H9 (cell line): ENCODE measurements at regions not wholly inside any gene's neighbourhood (a gene's known extent, or its start where the extent isn't known, plus 50 kb on each side); places are given as distances from the start of the nearest gene placed in this dataset.

Experiments
- DNase-seq: peaks from one replicate; pipeline ENCODE4 v3.0.0-alpha.2; 2017
- H2AFZ ChIP-seq: one replicate; pipeline ENCODE4 v1.6.1; 2013; ENCODE audit warnings: mild to moderate bottlenecking, low read length, control low read depth, moderate library complexity
- H2AK5ac ChIP-seq: 2 replicates; pipeline ENCODE4 v1.6.1; 2013; ENCODE audit warnings: low read length, control low read depth, mixed read lengths; ENCODE audit not compliant: insufficient read length
- H2BK120ac ChIP-seq: one replicate; pipeline ENCODE4 v1.6.1; 2013; ENCODE audit warnings: low read depth, mild to moderate bottlenecking, low read length, control low read depth, inconsistent platforms; ENCODE audit not compliant: poor library complexity, severe bottlenecking
- H2BK12ac ChIP-seq: 2 replicates; pipeline ENCODE4 v1.6.1; 2013; ENCODE audit warnings: low read length, control low read depth, mixed read lengths, low read depth; ENCODE audit not compliant: insufficient read length
- H2BK15ac ChIP-seq: 2 replicates; pipeline ENCODE4 v1.6.1; 2013; ENCODE audit warnings: low read depth, low read length, control low read depth
- H2BK20ac ChIP-seq: one replicate; pipeline ENCODE4 v1.6.1; 2013; ENCODE audit warnings: low read depth, mild to moderate bottlenecking, low read length, control low read depth, inconsistent platforms; ENCODE audit not compliant: poor library complexity, severe bottlenecking
- H2BK5ac ChIP-seq: 2 replicates; pipeline ENCODE4 v1.6.1; 2013; ENCODE audit warnings: low read length, control low read depth, mixed read lengths; ENCODE audit not compliant: insufficient read length
- H3K14ac ChIP-seq: 2 replicates; pipeline ENCODE4 v1.6.1; 2013; ENCODE audit warnings: low read length, control low read depth; ENCODE audit not compliant: insufficient read depth
- H3K18ac ChIP-seq: 2 replicates; pipeline ENCODE4 v1.6.1; 2013; ENCODE audit warnings: low read depth, mild to moderate bottlenecking, mixed read lengths, low read length, control low read depth; ENCODE audit not compliant: insufficient read length
- H3K23ac ChIP-seq: 2 replicates; pipeline ENCODE4 v1.6.1; 2013; ENCODE audit warnings: low read length, control low read depth, mixed read lengths, low read depth; ENCODE audit not compliant: insufficient read length
- H3K23me2 ChIP-seq: 2 replicates; pipeline ENCODE4 v1.6.1; 2013; ENCODE audit warnings: low read depth, mild to moderate bottlenecking, mixed read lengths, low read length, control low read depth; ENCODE audit not compliant: insufficient read length, poor library complexity, severe bottlenecking
- H3K27ac ChIP-seq: 2 replicates; pipeline ENCODE4 v1.5.1; 2013; ENCODE audit warnings: low read length, control low read depth, mixed read lengths, low read depth; ENCODE audit not compliant: insufficient read length
- H3K27me3 ChIP-seq: 2 replicates; pipeline ENCODE4 v1.6.1; 2013; ENCODE audit warnings: low read length, control low read depth, inconsistent platforms; ENCODE audit not compliant: insufficient read depth
- H3K4ac ChIP-seq: 2 replicates; pipeline ENCODE4 v1.6.1; 2013; ENCODE audit warnings: low read depth, mild to moderate bottlenecking, control low read depth, inconsistent platforms, low read length, moderate library complexity
- H3K4me1 ChIP-seq: 2 replicates; pipeline ENCODE4 v1.6.1; 2013; ENCODE audit warnings: low read length, control low read depth, inconsistent platforms; ENCODE audit not compliant: insufficient read depth
- H3K4me2 ChIP-seq: 2 replicates; pipeline ENCODE4 v1.6.1; 2013; ENCODE audit warnings: low read length, control low read depth, mixed read lengths; ENCODE audit not compliant: insufficient read length, insufficient read depth
- H3K56ac ChIP-seq: 2 replicates; pipeline ENCODE4 v1.6.1; 2013; ENCODE audit warnings: low read depth, mild to moderate bottlenecking, mixed read lengths, low read length, control low read depth; ENCODE audit not compliant: insufficient read length
- H3K79me1 ChIP-seq: 2 replicates; pipeline ENCODE4 v1.6.1; 2013; ENCODE audit warnings: low read depth, mild to moderate bottlenecking, moderate library complexity, low read length, control low read depth, inconsistent platforms; ENCODE audit not compliant: insufficient read depth, poor library complexity, severe bottlenecking
- H3K79me2 ChIP-seq: 2 replicates; pipeline ENCODE4 v1.6.1; 2013; ENCODE audit warnings: low read length, control low read depth, inconsistent platforms; ENCODE audit not compliant: insufficient read depth
- H3K9ac ChIP-seq: 2 replicates; pipeline ENCODE4 v1.6.1; 2013; ENCODE audit warnings: low read length, control low read depth, mixed read lengths; ENCODE audit not compliant: insufficient read length; ENCODE audit errors: extremely low read depth
- H3K9me3 ChIP-seq: one replicate; pipeline ENCODE4 v1.6.1; 2013; ENCODE audit warnings: low read depth, low read length, inconsistent platforms; ENCODE audit not compliant: control insufficient read depth
- H3T11ph ChIP-seq: one replicate; pipeline ENCODE4 v1.6.1; 2013; ENCODE audit warnings: mild to moderate bottlenecking, low read length, control low read depth, inconsistent platforms
- H4K20me1 ChIP-seq: one replicate; pipeline ENCODE4 v1.6.1; 2013; ENCODE audit not compliant: control insufficient read depth, insufficient read length, insufficient read depth
- H4K5ac ChIP-seq: 2 replicates; pipeline ENCODE4 v1.6.1; 2013; ENCODE audit warnings: low read depth, mild to moderate bottlenecking, mixed read lengths, low read length, control low read depth; ENCODE audit not compliant: insufficient read length
- H4K8ac ChIP-seq: replicated peaks from 2 replicates; pipeline ENCODE4 v1.6.1; 2013; ENCODE audit warnings: low read length, control low read depth, mixed read lengths, low read depth; ENCODE audit not compliant: insufficient read length
- H4K91ac ChIP-seq: 2 replicates; pipeline ENCODE4 v1.6.1; 2013; ENCODE audit warnings: low read depth, mild to moderate bottlenecking, moderate library complexity, mixed read lengths, low read length, control low read depth; ENCODE audit not compliant: insufficient read length
- H3K27ac Mint-ChIP-seq, 3 experiments: 2 replicates in 2 of 3; 3 replicates in 1 of 3; pipeline ENCODE4 v1.8.0; 2020 to 2021; ENCODE audit warnings: mixed read lengths in 3 of 3, mild to moderate bottlenecking in 1 of 3, moderate library complexity in 1 of 3
- H3K27me3 Mint-ChIP-seq: 2 replicates; pipeline ENCODE4 v1.8.0; 2021; ENCODE audit warnings: low read depth, mild to moderate bottlenecking, moderate library complexity, mixed read lengths
- H3K36me3 Mint-ChIP-seq, 3 experiments: 2 replicates in 2 of 3; 3 replicates in 1 of 3; pipeline ENCODE4 v1.8.0; 2020 to 2021; ENCODE audit warnings: low read depth in 3 of 3, mixed read lengths in 3 of 3; ENCODE audit not compliant: insufficient read depth in 1 of 3
- H3K4me1 Mint-ChIP-seq, 2 experiments: 2 replicates each; pipeline ENCODE4 v1.8.0; 2020; ENCODE audit warnings: mixed read lengths in 2 of 2
- H3K4me3 Mint-ChIP-seq, 2 experiments: 2 replicates in 1 of 2; 3 replicates in 1 of 2; pipeline ENCODE4 v1.8.0; 2020 to 2021; ENCODE audit warnings: mild to moderate bottlenecking in 2 of 2, mixed read lengths in 2 of 2, moderate library complexity in 1 of 2
- H3K9me3 Mint-ChIP-seq, 2 experiments: 2 replicates in 1 of 2; 3 replicates in 1 of 2; pipeline ENCODE4 v1.8.0; 2020; ENCODE audit warnings: mild to moderate bottlenecking in 2 of 2, mixed read lengths in 2 of 2, moderate library complexity in 1 of 2
- WGBS: extraction: QIAGEN DNeasy Blood & Tissue Kit; methylation state at CpG from one replicate; pipeline ENCODE4 v1.1.7; 2013; ENCODE audit warnings: missing lambda C conversion rate, low lambda C conversion rate, mixed read lengths; ENCODE audit not compliant: insufficient read length; ENCODE audit errors: extremely low coverage; 5-methylcytosine and 5-hydroxymethylcytosine counted together
- TF ChIP-seq, protein P1 (sequence below): fragments of 200-600 bp; sonication (generic); conservative IDR thresholded peaks from 3 replicates; pipeline ENCODE4 v1.8.0; 2021; ENCODE audit warnings: antibody characterized with exemption, mild to moderate bottlenecking

DNA sequence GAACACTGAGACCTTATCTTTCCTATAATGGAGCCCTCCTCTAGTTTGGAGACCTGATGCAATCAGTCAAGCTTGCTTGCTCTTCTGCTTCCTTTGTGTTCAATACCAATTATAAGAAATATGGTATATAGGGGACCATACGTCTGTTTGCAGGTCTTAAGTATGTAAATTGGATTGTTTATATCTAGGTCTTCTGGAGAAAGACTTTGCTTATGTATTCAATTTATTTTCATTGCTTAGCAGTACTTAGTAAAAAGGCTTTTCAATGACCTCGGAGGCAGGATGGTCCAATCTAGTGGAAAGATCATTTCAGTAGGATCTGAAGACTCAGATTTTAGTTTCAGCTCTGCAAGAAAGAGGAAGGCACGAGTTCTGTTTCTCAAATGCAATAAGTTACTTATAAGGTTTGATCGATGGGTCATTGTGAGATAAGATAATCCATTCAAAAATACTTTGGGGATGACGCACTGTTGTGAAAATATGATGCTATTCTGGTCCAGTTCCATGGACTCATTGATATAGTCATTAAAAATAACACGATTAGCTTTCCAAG is 571.6 kb downstream of the SH2D4B start:
- Histone ChIP-seq H2BK15ac (no peak overlapping the region), H2BK120ac (no peak overlapping the region), H4K5ac (no peak overlapping the region), H2BK20ac (no peak overlapping the region), H2BK12ac (no peak overlapping the region), H3K23me2 (no peaks in the 10 kb centered on the region), H3K27ac (no peak overlapping the region), H3K9ac (no peak overlapping the region), H2AFZ (no peak overlapping the region), H3K4ac (no peak overlapping the region), H4K91ac (no peak overlapping the region), H3K4me1 (no peaks in the 10 kb centered on the region), H2BK5ac (no peak overlapping the region), H2AK5ac (no peak overlapping the region), H3K4me2 (no peak overlapping the region), H3K9me3 (no peaks in the 10 kb centered on the region), H3K23ac (no peak overlapping the region), H3T11ph (no peak overlapping the region), H3K79me2 (no peaks in the 10 kb centered on the region), H3K27me3 (no peaks in the 10 kb centered on the region), H3K14ac (no peak overlapping the region), H3K18ac (no peak overlapping the region), H3K56ac (no peak overlapping the region), H3K79me1 (no peaks in the 10 kb centered on the region), H4K20me1 (no peaks in the 10 kb centered on the region), H4K8ac (no peak overlapping the region)
- WGBS: no CpG with 5 or more reads among the region's 6 CpGs
- Mint-ChIP-seq H3K27me3 (no peaks in the 10 kb centered on the region), H3K4me3 (no peak overlapping the region), H3K27ac (no peak overlapping the region), H3K4me1 (no peaks in the 10 kb centered on the region), H3K36me3 (no peaks in the 10 kb centered on the region), H3K9me3 (no peaks in the 10 kb centered on the region)
- TF ChIP-seq, protein P1, sequence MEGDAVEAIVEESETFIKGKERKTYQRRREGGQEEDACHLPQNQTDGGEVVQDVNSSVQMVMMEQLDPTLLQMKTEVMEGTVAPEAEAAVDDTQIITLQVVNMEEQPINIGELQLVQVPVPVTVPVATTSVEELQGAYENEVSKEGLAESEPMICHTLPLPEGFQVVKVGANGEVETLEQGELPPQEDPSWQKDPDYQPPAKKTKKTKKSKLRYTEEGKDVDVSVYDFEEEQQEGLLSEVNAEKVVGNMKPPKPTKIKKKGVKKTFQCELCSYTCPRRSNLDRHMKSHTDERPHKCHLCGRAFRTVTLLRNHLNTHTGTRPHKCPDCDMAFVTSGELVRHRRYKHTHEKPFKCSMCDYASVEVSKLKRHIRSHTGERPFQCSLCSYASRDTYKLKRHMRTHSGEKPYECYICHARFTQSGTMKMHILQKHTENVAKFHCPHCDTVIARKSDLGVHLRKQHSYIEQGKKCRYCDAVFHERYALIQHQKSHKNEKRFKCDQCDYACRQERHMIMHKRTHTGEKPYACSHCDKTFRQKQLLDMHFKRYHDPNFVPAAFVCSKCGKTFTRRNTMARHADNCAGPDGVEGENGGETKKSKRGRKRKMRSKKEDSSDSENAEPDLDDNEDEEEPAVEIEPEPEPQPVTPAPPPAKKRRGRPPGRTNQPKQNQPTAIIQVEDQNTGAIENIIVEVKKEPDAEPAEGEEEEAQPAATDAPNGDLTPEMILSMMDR: no peak
- no peak for DNase-seq
